CD14-positive monocyte (primary cell): ENCODE measurements at regions not wholly inside any gene's neighbourhood (a gene's known extent, or its start where the extent isn't known, plus 50 kb on each side); places are given as distances from the start of the nearest gene placed in this dataset.

ENCODE experiments used
- DNase-seq, 3 donors: peaks; one replicate each; pipeline ENCODE4 v3.0.0-alpha.2; 2011 to 2022
- H2AFZ ChIP-seq: 2 replicates; pipeline ENCODE4 v1.6.0; 2012; ENCODE audit warnings: mild to moderate bottlenecking, low read depth, low read length, inconsistent platforms; ENCODE audit not compliant: insufficient read depth, poor library complexity, severe bottlenecking
- H3K27ac ChIP-seq, 2 donors: 1 replicate in 1 of 2; 2 replicates in 1 of 2; pipeline ENCODE4 v1.5.1; 2012 to 2013; ENCODE audit warnings: low read length in 2 of 2, control low read depth in 1 of 2, inconsistent platforms in 1 of 2, low read depth in 1 of 2, mild to moderate bottlenecking in 1 of 2
- H3K27me3 ChIP-seq, 2 donors: one replicate each; pipeline versions ENCODE4 v1.6.0 to v1.6.1; 2011 to 2013; ENCODE audit warnings: low read length in 2 of 2; ENCODE audit not compliant: control insufficient read depth in 2 of 2, insufficient read depth in 2 of 2
- H3K36me3 ChIP-seq, 2 donors: replicated peaks in 1 of 2; 1 replicate in 1 of 2; 2 replicates in 1 of 2; pipeline versions ENCODE4 v1.5.1 to v1.6.1; 2012 to 2013; ENCODE audit warnings: low read length in 2 of 2, control low read depth in 1 of 2, inconsistent platforms in 1 of 2, mild to moderate bottlenecking in 1 of 2; ENCODE audit not compliant: insufficient read depth in 2 of 2, control insufficient read depth in 1 of 2
- H3K4me1 ChIP-seq, 2 donors: 1 replicate in 1 of 2; 2 replicates in 1 of 2; pipeline versions ENCODE4 v1.5.1 to v1.6.1; 2012 to 2013; ENCODE audit warnings: low read length in 2 of 2, control low read depth in 1 of 2, inconsistent platforms in 1 of 2, mild to moderate bottlenecking in 1 of 2, moderate library complexity in 1 of 2; ENCODE audit not compliant: insufficient read depth in 2 of 2, control insufficient read depth in 1 of 2
- H3K4me2 ChIP-seq: replicated peaks from 2 replicates; pipeline ENCODE3; 2012; ENCODE audit warnings: low read length, moderate library complexity, mild to moderate bottlenecking; ENCODE audit not compliant: poor library complexity, severe bottlenecking; ENCODE audit errors: extremely low read depth
- H3K4me3 ChIP-seq, 3 experiments: fragments of 200-600 bp in 1 of 3; sonication (generic) in 1 of 3; replicated peaks in 1 of 3; 1 replicate in 2 of 3; 2 replicates in 1 of 3; pipeline ENCODE4 v1.5.1; 2011 to 2013; ENCODE audit warnings: low read length in 3 of 3, mild to moderate bottlenecking in 3 of 3, control low read depth in 2 of 3, low read depth in 2 of 3, inconsistent platforms in 1 of 3, moderate library complexity in 1 of 3
- H3K79me2 ChIP-seq: 2 replicates; pipeline ENCODE4 v1.6.0; 2012; ENCODE audit warnings: mild to moderate bottlenecking, control low read depth, inconsistent platforms, low read length, moderate library complexity; ENCODE audit not compliant: insufficient read depth
- H3K9ac ChIP-seq: 2 replicates; pipeline ENCODE4 v1.6.0; 2017; ENCODE audit warnings: low read length, mild to moderate bottlenecking; ENCODE audit not compliant: insufficient read depth, poor library complexity, severe bottlenecking
- H3K9me3 ChIP-seq, 2 donors: replicated peaks in 1 of 2; 1 replicate in 1 of 2; 2 replicates in 1 of 2; pipeline versions ENCODE4 v1.5.1 to v1.6.1; 2012 to 2013; ENCODE audit warnings: low read length in 2 of 2, control low read depth in 1 of 2; ENCODE audit not compliant: control insufficient read depth in 1 of 2, insufficient read depth in 1 of 2
- H4K20me1 ChIP-seq: 2 replicates; pipeline ENCODE4 v1.6.0; 2012; ENCODE audit warnings: mild to moderate bottlenecking, low read length, control low read depth, moderate library complexity; ENCODE audit not compliant: insufficient read depth
- H3K27ac Mint-ChIP-seq, 7 donors: one replicate each; pipeline ENCODE4 v1.8.0; 2020; ENCODE audit warnings: mild to moderate bottlenecking in 7 of 7, mixed read lengths in 7 of 7, moderate library complexity in 6 of 7, inconsistent platforms in 2 of 7
- H3K27me3 Mint-ChIP-seq, 3 donors: one replicate each; pipeline ENCODE4 v1.8.0; 2021 to 2022; ENCODE audit warnings: low read depth in 3 of 3, mild to moderate bottlenecking in 3 of 3, mixed read lengths in 3 of 3, moderate library complexity in 3 of 3, inconsistent platforms in 1 of 3
- H3K36me3 Mint-ChIP-seq, 2 donors: one replicate each; pipeline ENCODE4 v1.8.0; 2020; ENCODE audit warnings: mixed read lengths in 2 of 2, inconsistent platforms in 1 of 2, mild to moderate bottlenecking in 1 of 2
- H3K4me1 Mint-ChIP-seq: one replicate; pipeline ENCODE4 v1.8.0; 2020; ENCODE audit warnings: mild to moderate bottlenecking, mixed read lengths
- H3K4me3 Mint-ChIP-seq, 2 donors: one replicate each; pipeline ENCODE4 v1.8.0; 2020; ENCODE audit warnings: mild to moderate bottlenecking in 2 of 2, mixed read lengths in 2 of 2, moderate library complexity in 1 of 2
- H3K9me3 Mint-ChIP-seq, 7 donors: one replicate each; pipeline ENCODE4 v1.8.0; 2020 to 2022; ENCODE audit warnings: mixed read lengths in 7 of 7, mild to moderate bottlenecking in 6 of 7, moderate library complexity in 6 of 7, inconsistent platforms in 2 of 7
- CTCF ChIP-seq: fragments of 200-600 bp; IDR thresholded peaks from one replicate; pipeline ENCODE4 v1.8.0; 2022; ENCODE audit warnings: antibody characterized with exemption, mild to moderate bottlenecking
- intact Hi-C, 2 donors: fragments of 100-400 bp; cut with micrococcal nuclease; formaldehyde crosslinking; loops; one replicate each; pipeline versions ENCODE4 v1.15.0 to v1.15.1; 2023

GRCh38 chr4:62948108-62948507 is 1461.1 kb downstream of the TECRL start:
- H3K4me3 Mint-ChIP-seq, result no peak overlapping the region
- peaks cover 0 to 4% (median 2%) of the 10 kb centered on the region in 7 donors for H3K9me3 Mint-ChIP-seq
- Histone ChIP-seq H3K9me3 (no peaks in the 10 kb centered on the region), H3K27ac (no peak overlapping the region), H3K4me2 (no peak overlapping the region), H3K27me3 (no peaks in the 10 kb centered on the region), H3K36me3 (no peaks in the 10 kb centered on the region), H3K9ac (no peak overlapping the region), H3K4me3 (no peak overlapping the region), H2AFZ (no peak overlapping the region), H3K79me2 (no peaks in the 10 kb centered on the region), H4K20me1 (no peaks in the 10 kb centered on the region), H3K4me1 (no peaks in the 10 kb centered on the region)
- no peaks in the 10 kb centered on the region for H3K36me3 Mint-ChIP-seq
- H3K4me1 Mint-ChIP-seq, result no peaks in the 10 kb centered on the region
- no peaks in the 10 kb centered on the region for H3K27me3 Mint-ChIP-seq
- intact Hi-C loops, result no loop called here
- no peak overlapping the region for H3K27ac Mint-ChIP-seq
- no peak for DNase-seq
- TF ChIP-seq CTCF, result no peak

DNA sequence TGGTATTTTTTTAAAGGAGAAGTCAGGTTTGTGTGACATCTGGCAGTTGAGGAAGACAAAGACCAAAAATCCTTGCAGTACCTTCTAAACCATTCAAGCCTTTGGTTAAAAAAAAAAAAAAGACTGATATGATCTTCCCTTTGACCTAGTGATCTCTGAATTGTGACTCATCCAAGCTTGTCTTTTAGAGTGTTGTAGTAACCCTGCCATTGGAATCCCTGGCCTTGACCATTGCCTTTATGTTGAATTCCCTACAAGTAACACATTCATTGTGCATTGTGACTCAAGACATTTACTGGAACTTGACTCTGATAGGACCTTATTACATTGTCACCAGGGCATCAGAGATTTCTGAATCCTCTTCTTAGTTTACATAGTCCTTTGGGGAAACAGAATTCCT is 1469.0 kb downstream of the TECRL start:
- no peaks in the 10 kb centered on the region for H3K36me3 ChIP-seq
- intact Hi-C loops, result no loop called here
- H3K9ac ChIP-seq, result no peak overlapping the region
- no peaks in the 10 kb centered on the region for H3K79me2 ChIP-seq
- Mint-ChIP-seq H3K27ac (no peak overlapping the region), H3K4me3 (no peak overlapping the region), H3K9me3 (peaks cover 0 to 14% (median 3%) of the 10 kb centered on the region in 7 donors), H3K27me3 (no peaks in the 10 kb centered on the region), H3K4me1 (no peaks in the 10 kb centered on the region), H3K36me3 (no peaks in the 10 kb centered on the region)
- TF ChIP-seq CTCF, result no peak
- H3K4me1 ChIP-seq, result no peaks in the 10 kb centered on the region
- H3K9me3 ChIP-seq, result peaks cover 4 to 5% of the 10 kb centered on the region in 2 donors
- no peak for DNase-seq
- no peak overlapping the region for H3K27ac ChIP-seq
- H3K4me2 ChIP-seq, result no peak overlapping the region
- no peak overlapping the region for H3K4me3 ChIP-seq
- no peaks in the 10 kb centered on the region for H4K20me1 ChIP-seq
- H2AFZ ChIP-seq, result no peak overlapping the region
- no peaks in the 10 kb centered on the region for H3K27me3 ChIP-seq
